Activated T-cell treated with anti-CD3 and anti-CD28 coated beads, Interleukin-2, amount 50 U/mL, for 4 hours (primary cell): ENCODE measurements at regions not wholly inside any gene's neighbourhood (a gene's known extent, or its start where the extent isn't known, plus 50 kb on each side); places are given as distances from the start of the nearest gene placed in this dataset.
"Not testable (repeated sequence)": the region's sequence is repeated elsewhere in the genome, so short reads cannot be mapped to it uniquely, and the experiment has no call there.

Experiments
- ATAC-seq, 2 donors: fragments of 200-7000 bp; cut with Tn5 transposase; one replicate each; pipeline ENCODE4 v1.10.0; 2021
- DNase-seq: peaks from one replicate; pipeline ENCODE4 v3.0.0-alpha.2; 2020
- H3K27me3 Mint-ChIP-seq: one replicate; pipeline ENCODE4 v1.8.0; 2021; ENCODE audit warnings: low read depth, mixed read lengths
- H3K36me3 Mint-ChIP-seq: one replicate; pipeline ENCODE4 v1.8.0; 2022; ENCODE audit warnings: mixed read lengths; ENCODE audit not compliant: insufficient read depth
- H3K4me1 Mint-ChIP-seq: one replicate; pipeline ENCODE4 v1.8.0; 2021; ENCODE audit warnings: low read depth, mixed read lengths
- H3K4me3 Mint-ChIP-seq: one replicate; pipeline ENCODE4 v1.8.0; 2021; ENCODE audit warnings: mild to moderate bottlenecking, moderate library complexity, mixed read lengths
- H3K9me3 Mint-ChIP-seq: one replicate; pipeline ENCODE4 v1.8.0; 2021; ENCODE audit warnings: mixed read lengths

- Mint-ChIP-seq H3K4me3 (no peak overlapping the region), H3K4me1 (no peaks in the 10 kb centered on the region), H3K9me3 (no peaks in the 10 kb centered on the region), H3K36me3 (no peaks in the 10 kb centered on the region), H3K27me3 (peaks cover 6% of the 10 kb centered on the region)
- ATAC-seq (no peak), DNase-seq (no peak)
Measured at GRCh38 chr16:80258407-80258806, 282.4 kb upstream of the DYNLRB2 start.

- Mint-ChIP-seq H3K36me3 (no peaks in the 10 kb centered on the region), H3K9me3 (no peaks in the 10 kb centered on the region), H3K4me1 (no peaks in the 10 kb centered on the region), H3K4me3 (no peak overlapping the region), H3K27me3 (peaks cover 6% of the 10 kb centered on the region)
- ATAC-seq, result no peak
- no peak for DNase-seq
Measured at GRCh38 chr16:80254970-80255369, 285.8 kb upstream of the DYNLRB2 start.

- H3K4me1 Mint-ChIP-seq, result no peaks in the 10 kb centered on the region
- ATAC-seq, result no peak
- no peaks in the 10 kb centered on the region for H3K36me3 Mint-ChIP-seq
- no peak for DNase-seq
- no peaks in the 10 kb centered on the region for H3K9me3 Mint-ChIP-seq
- peaks cover 12% of the 10 kb centered on the region for H3K27me3 Mint-ChIP-seq
- no peak overlapping the region for H3K4me3 Mint-ChIP-seq
Measured at GRCh38 chr16:80253741-80254140, 287.1 kb upstream of the DYNLRB2 start.

- ATAC-seq (no peak), DNase-seq (no peak)
- Mint-ChIP-seq H3K9me3 (no peaks in the 10 kb centered on the region), H3K4me1 (no peaks in the 10 kb centered on the region), H3K36me3 (no peaks in the 10 kb centered on the region), H3K27me3 (peaks cover 12% of the 10 kb centered on the region), H3K4me3 (no peak overlapping the region)
Measured at GRCh38 chr16:80250381-80250780, 290.4 kb upstream of the DYNLRB2 start.

- H3K4me3 Mint-ChIP-seq, H3K4me1 Mint-ChIP-seq: not testable (repeated sequence)
Measured at GRCh38 chr16:80243303-80243702, 297.5 kb upstream of the DYNLRB2 start.

GRCh38 chr16:80242279-80242678 lies 298.5 kb upstream of the DYNLRB2 start:
- not testable (repeated sequence) for H3K4me1 Mint-ChIP-seq, H3K27me3 Mint-ChIP-seq

More at GRCh38 chr16:80243303-80243702, 297.5 kb upstream of the DYNLRB2 start:
- H3K27me3 Mint-ChIP-seq, DNase-seq, H3K9me3 Mint-ChIP-seq, H3K36me3 Mint-ChIP-seq, ATAC-seq: not testable (repeated sequence)

GRCh38 chr16:80233097-80233835 lies 307.5 kb upstream of the DYNLRB2 start:
- ATAC-seq (no peak), DNase-seq (no peak)
- Mint-ChIP-seq H3K4me3 (no peak overlapping the region), H3K4me1 (no peaks in the 10 kb centered on the region), H3K27me3 (no peaks in the 10 kb centered on the region), H3K9me3 (no peaks in the 10 kb centered on the region), H3K36me3 (no peaks in the 10 kb centered on the region)

More at GRCh38 chr16:80242279-80242678, 298.5 kb upstream of the DYNLRB2 start:
- not testable (repeated sequence) for DNase-seq, ATAC-seq, H3K9me3 Mint-ChIP-seq, H3K4me3 Mint-ChIP-seq, H3K36me3 Mint-ChIP-seq

GRCh38 chr16:80231888-80232287 lies 308.9 kb upstream of the DYNLRB2 start:
- Mint-ChIP-seq H3K36me3 (no peaks in the 10 kb centered on the region), H3K4me1 (no peaks in the 10 kb centered on the region), H3K27me3 (no peaks in the 10 kb centered on the region), H3K9me3 (peaks cover 2% of the 10 kb centered on the region), H3K4me3 (no peak overlapping the region)
- ATAC-seq, result peak; percentile 46 to 62
- no peak for DNase-seq

- Mint-ChIP-seq H3K9me3 (peaks cover 8% of the 10 kb centered on the region), H3K27me3 (no peaks in the 10 kb centered on the region), H3K4me1 (no peaks in the 10 kb centered on the region), H3K36me3 (no peaks in the 10 kb centered on the region), H3K4me3 (no peak overlapping the region)
- ATAC-seq (no peak), DNase-seq (no peak)
Measured at GRCh38 chr16:80231121-80231520, 309.7 kb upstream of the DYNLRB2 start.

- no peak overlapping the region for H3K4me3 Mint-ChIP-seq
- no peaks in the 10 kb centered on the region for H3K36me3 Mint-ChIP-seq
- peaks cover 10% of the 10 kb centered on the region for H3K9me3 Mint-ChIP-seq
- no peaks in the 10 kb centered on the region for H3K4me1 Mint-ChIP-seq
- DNase-seq, result no peak
- ATAC-seq, result no peak
- H3K27me3 Mint-ChIP-seq, result no peaks in the 10 kb centered on the region
Measured at GRCh38 chr16:80230328-80231120, 310.3 kb upstream of the DYNLRB2 start.

GRCh38 chr16:80226499-80226898 lies 314.3 kb upstream of the DYNLRB2 start:
- no peaks in the 10 kb centered on the region for H3K36me3 Mint-ChIP-seq
- H3K9me3 Mint-ChIP-seq, result peaks cover 10% of the 10 kb centered on the region
- no peaks in the 10 kb centered on the region for H3K4me1 Mint-ChIP-seq
- ATAC-seq (no peak), DNase-seq (no peak)
- no peak overlapping the region for H3K4me3 Mint-ChIP-seq
- H3K27me3 Mint-ChIP-seq, result no peaks in the 10 kb centered on the region

- ATAC-seq (no peak), DNase-seq (no peak)
- Mint-ChIP-seq H3K4me3 (no peak overlapping the region), H3K27me3 (peaks cover 7% of the 10 kb centered on the region), H3K9me3 (peaks cover 2% of the 10 kb centered on the region), H3K36me3 (no peaks in the 10 kb centered on the region), H3K4me1 (no peaks in the 10 kb centered on the region)
Measured at GRCh38 chr16:80210787-80211186, 330.0 kb upstream of the DYNLRB2 start.

GRCh38 chr16:80208743-80209142 lies 332.1 kb upstream of the DYNLRB2 start:
- Mint-ChIP-seq H3K9me3 (no peaks in the 10 kb centered on the region), H3K4me3 (no peak overlapping the region), H3K27me3 (peaks cover 7% of the 10 kb centered on the region), H3K4me1 (no peaks in the 10 kb centered on the region), H3K36me3 (no peaks in the 10 kb centered on the region)
- ATAC-seq (no peak), DNase-seq (no peak)

GRCh38 chr16:80208015-80208414 lies 332.8 kb upstream of the DYNLRB2 start:
- H3K4me3 Mint-ChIP-seq, result no peak overlapping the region
- peaks cover 7% of the 10 kb centered on the region for H3K27me3 Mint-ChIP-seq
- no peaks in the 10 kb centered on the region for H3K9me3 Mint-ChIP-seq
- no peaks in the 10 kb centered on the region for H3K36me3 Mint-ChIP-seq
- DNase-seq, result no peak
- no peak for ATAC-seq
- H3K4me1 Mint-ChIP-seq, result no peaks in the 10 kb centered on the region

GRCh38 chr16:80203821-80204220 lies 337.0 kb upstream of the DYNLRB2 start:
- Mint-ChIP-seq H3K27me3 (peaks cover 4% of the 10 kb centered on the region), H3K4me3 (no peak overlapping the region)
- DNase-seq, result no peak

More at GRCh38 chr16:80203821-80204220, 337.0 kb upstream of the DYNLRB2 start:
- ATAC-seq, result no peak
- H3K36me3 Mint-ChIP-seq, result no peaks in the 10 kb centered on the region
- H3K4me1 Mint-ChIP-seq, result no peaks in the 10 kb centered on the region
- H3K9me3 Mint-ChIP-seq, result no peaks in the 10 kb centered on the region
